ENCODE measurements at regions not wholly inside any gene's neighbourhood (a gene's known extent, or its start where the extent isn't known, plus 50 kb on each side); places are given as distances from the start of the nearest gene placed in this dataset.
A peak's percentile ranks its signal among the peaks of the same experiment; 100 is the strongest.

GRCh38 chr10:130746311-130746710, 565.2 kb downstream of the TCERG1L start:
- TF ChIP-seq POLR2A (IDR thresholded peaks at IDR 0.05) = no peak
- TF ChIP-seq EP300 (IDR thresholded peaks at IDR 0.05) = no peak
- no peak for TF ChIP-seq CTCF (IDR thresholded peaks at IDR 0.05)
- WGBS, 3 donors = 61 to 66% (median 65%) methylated on average over 5 of the region's 5 CpGs
- H3K36me3 ChIP-seq = no peaks in the 10 kb centered on the region
- H3K4me3 ChIP-seq = no peak overlapping the region
- no peak overlapping the region for H3K27ac ChIP-seq
- no peaks in the 10 kb centered on the region for H3K9me3 ChIP-seq
- no peak for DNase-seq
- intact Hi-C loops (cut with DNase I) = no loop called here
- H3K27me3 ChIP-seq = no peaks in the 10 kb centered on the region
- H3K4me1 ChIP-seq (ENCODE audit: insufficient read depth) = no peaks in the 10 kb centered on the region

- Histone ChIP-seq H3K27me3 (no peaks in the 10 kb centered on the region), H3K36me3 (no peaks in the 10 kb centered on the region), H3K4me3 (no peak overlapping the region), H3K9me3 (no peaks in the 10 kb centered on the region), H3K4me1 (ENCODE audit: insufficient read depth) (no peaks in the 10 kb centered on the region), H3K27ac (no peak overlapping the region)
- DNase-seq = peak in 1 of 5 donors; percentile 4
- TF ChIP-seq POLR2A (IDR thresholded peaks at IDR 0.05) = no peak
- no peak for TF ChIP-seq EP300 (IDR thresholded peaks at IDR 0.05)
- no peak for TF ChIP-seq CTCF (IDR thresholded peaks at IDR 0.05)
- 70% methylated on average over 11 of the region's 11 CpGs for WGBS, 3 donors
- intact Hi-C loops (cut with DNase I) = no loop called here
Measured at GRCh38 chr10:130747356-130747755, 564.2 kb downstream of the TCERG1L start.

- Histone ChIP-seq H3K4me1 (ENCODE audit: insufficient read depth) (no peaks in the 10 kb centered on the region), H3K27me3 (no peaks in the 10 kb centered on the region), H3K27ac (no peak overlapping the region), H3K36me3 (no peaks in the 10 kb centered on the region), H3K4me3 (no peak overlapping the region), H3K9me3 (no peaks in the 10 kb centered on the region)
- DNase-seq = peak in 1 of 5 donors; percentile 3
- TF ChIP-seq CTCF (IDR thresholded peaks at IDR 0.05) = no peak
- TF ChIP-seq POLR2A (IDR thresholded peaks at IDR 0.05) = no peak
- no peak for TF ChIP-seq EP300 (IDR thresholded peaks at IDR 0.05)
- intact Hi-C loops (cut with DNase I) = no loop called here
- 85 to 90% (median 87%) methylated on average over 13 of the region's 13 CpGs for WGBS, 3 donors
Measured at GRCh38 chr10:130747946-130748345, 563.6 kb downstream of the TCERG1L start.

- Histone ChIP-seq H3K36me3 (no peaks in the 10 kb centered on the region), H3K9me3 (no peaks in the 10 kb centered on the region), H3K4me3 (no peak overlapping the region), H3K27me3 (no peaks in the 10 kb centered on the region), H3K4me1 (ENCODE audit: insufficient read depth) (no peaks in the 10 kb centered on the region), H3K27ac (no peak overlapping the region)
- DNase-seq = peak in 1 of 5 donors; percentile 9
- 24 to 30% (median 29%) methylated on average over 14 of the region's 14 CpGs for WGBS, 3 donors
- intact Hi-C loops (cut with DNase I) = no loop called here
- TF ChIP-seq POLR2A (IDR thresholded peaks at IDR 0.05) (no peak), EP300 (IDR thresholded peaks at IDR 0.05) (no peak), CTCF (IDR thresholded peaks at IDR 0.05) (no peak)
Measured at GRCh38 chr10:130748409-130749057, 563.0 kb downstream of the TCERG1L start.

All from ovary (tissue), 7 donors.